HEK293 (cell line): ENCODE measurements at regions not wholly inside any gene's neighbourhood (a gene's known extent, or its start where the extent isn't known, plus 50 kb on each side); places are given as distances from the start of the nearest gene placed in this dataset.

Source experiments
- CTCF ChIA-PET: fragments of 350-600 bp; formaldehyde crosslinking; extraction: SDS; loops from one replicate; lab custom pipeline; 2021; ENCODE audit warnings: antibody characterized with exemption; lab: Yijun Ruan, JAX
- POLR2A ChIA-PET: fragments of 300-600 bp; formaldehyde crosslinking; extraction: SDS; loops from one replicate; lab custom pipeline; 2020; ENCODE audit warnings: antibody characterized with exemption, inconsistent platforms; lab: Yijun Ruan, JAX
- H3K27ac ChIP-seq: fragments of 200-500 bp; sonication (Bioruptor generic); 2 replicates; pipeline ENCODE4 v1.5.1; 2014; ENCODE audit warnings: low read depth, low read length, control low read depth, inconsistent platforms; ENCODE audit errors: extremely low read depth
- H3K36me3 ChIP-seq, 2 experiments: fragments of 200-500 bp in 1 of 2; sonication (Bioruptor generic) in 1 of 2; 1 replicate in 1 of 2; 2 replicates in 1 of 2; pipeline ENCODE4 v1.5.1; 2014 to 2017; ENCODE audit warnings: inconsistent platforms in 2 of 2, low read length in 2 of 2; ENCODE audit not compliant: control insufficient read depth in 2 of 2, insufficient read depth in 1 of 2
- H3K4me1 ChIP-seq: fragments of 200-500 bp; sonication (Bioruptor generic); 2 replicates; pipeline ENCODE4 v1.5.1; 2014; ENCODE audit warnings: mild to moderate bottlenecking, low read length, inconsistent platforms; ENCODE audit not compliant: control insufficient read depth, insufficient read depth
- H3K4me3 ChIP-seq: 2 replicates; pipeline ENCODE4 v1.5.1; 2011; ENCODE audit warnings: low read depth, mild to moderate bottlenecking, control low read depth, low read length, moderate library complexity
- H3K9me3 ChIP-seq: fragments of 200-500 bp; sonication (Bioruptor generic); 2 replicates; pipeline ENCODE4 v1.5.1; 2014; ENCODE audit warnings: low read depth, low read length, inconsistent platforms; ENCODE audit not compliant: control insufficient read depth, insufficient read depth
- EGR2 ChIP-seq: fragments of 450-650 bp; formaldehyde crosslinking; IDR thresholded peaks from 2 replicates; pipeline ENCODE4 v1.5.1; 2016; ENCODE audit warnings: low read depth, missing biosample characterization, missing genetic modification characterization
- GLIS1 ChIP-seq: fragments of 450-650 bp; formaldehyde crosslinking; IDR thresholded peaks from 2 replicates; pipeline ENCODE4 v1.5.1; 2016; ENCODE audit warnings: missing biosample characterization, missing genetic modification characterization
- KLF7 ChIP-seq: fragments of 450-650 bp; formaldehyde crosslinking; IDR thresholded peaks from 2 replicates; pipeline ENCODE4 v1.5.1; 2016; ENCODE audit warnings: missing biosample characterization, missing genetic modification characterization, borderline replicate concordance
- KLF8 ChIP-seq: fragments of 450-650 bp; formaldehyde crosslinking; IDR thresholded peaks from 2 replicates; pipeline ENCODE4 v1.5.1; 2016; ENCODE audit warnings: missing biosample characterization, missing genetic modification characterization
- SP7 ChIP-seq: fragments of 450-650 bp; formaldehyde crosslinking; IDR thresholded peaks from 2 replicates; pipeline ENCODE4 v1.5.1; 2016; ENCODE audit warnings: missing biosample characterization, missing genetic modification characterization
- TCF7L2 ChIP-seq: IDR thresholded peaks from 2 replicates; pipeline ENCODE4 v1.6.1; 2011; ENCODE audit warnings: low read depth, mild to moderate bottlenecking, inconsistent platforms, low read length, moderate library complexity, borderline replicate concordance
- ZFHX2 ChIP-seq: fragments of 450-650 bp; formaldehyde crosslinking; conservative IDR thresholded peaks from 2 replicates; pipeline ENCODE4 v1.5.1; 2016; ENCODE audit warnings: missing biosample characterization, missing genetic modification characterization
- ZFP41 ChIP-seq: fragments of 450-650 bp; formaldehyde crosslinking; IDR thresholded peaks from 2 replicates; pipeline ENCODE4 v1.5.1; 2016; ENCODE audit warnings: missing biosample characterization, missing genetic modification characterization, borderline replicate concordance
- ZIC2 ChIP-seq: fragments of 450-650 bp; formaldehyde crosslinking; IDR thresholded peaks from 2 replicates; pipeline ENCODE4 v1.5.1; 2016; ENCODE audit warnings: missing biosample characterization, missing genetic modification characterization
- ZNF311 ChIP-seq: fragments of 450-650 bp; formaldehyde crosslinking; IDR thresholded peaks from 2 replicates; pipeline ENCODE4 v1.5.1; 2017; ENCODE audit warnings: missing biosample characterization, missing genetic modification characterization, borderline replicate concordance
- ZNF623 ChIP-seq: fragments of 450-650 bp; formaldehyde crosslinking; IDR thresholded peaks from 2 replicates; pipeline ENCODE4 v1.5.1; 2016; ENCODE audit warnings: missing biosample characterization, missing genetic modification characterization
- ZNF670 ChIP-seq: fragments of 450-650 bp; formaldehyde crosslinking; IDR thresholded peaks from 2 replicates; pipeline ENCODE4 v1.5.1; 2016; ENCODE audit warnings: missing biosample characterization, missing genetic modification characterization, low read depth
- ZSCAN30 ChIP-seq: fragments of 450-650 bp; IDR thresholded peaks from 2 replicates; pipeline ENCODE4 v1.5.1; 2018; ENCODE audit warnings: missing biosample characterization, mild to moderate bottlenecking, missing genetic modification characterization, moderate library complexity
- TF ChIP-seq, protein P1 (sequence below): fragments of 450-650 bp; formaldehyde crosslinking; IDR thresholded peaks from 2 replicates; pipeline ENCODE4 v1.5.1; 2017; ENCODE audit warnings: missing biosample characterization, missing genetic modification characterization
- TF ChIP-seq, protein P2 (sequence below): fragments of 450-650 bp; formaldehyde crosslinking; IDR thresholded peaks from 2 replicates; pipeline ENCODE4 v1.5.1; 2017; ENCODE audit warnings: missing biosample characterization, missing genetic modification characterization
- TF ChIP-seq, protein P3 (sequence below): fragments of 450-650 bp; IDR thresholded peaks from 2 replicates; pipeline ENCODE4 v1.5.1; 2018; ENCODE audit warnings: missing biosample characterization, missing genetic modification characterization
- TF ChIP-seq, protein P4 (sequence below): fragments of 450-650 bp; IDR thresholded peaks from 2 replicates; pipeline ENCODE4 v1.5.1; 2018; ENCODE audit warnings: missing biosample characterization, mild to moderate bottlenecking, missing genetic modification characterization
- TF ChIP-seq, protein P5 (sequence below): fragments of 450-650 bp; formaldehyde crosslinking; IDR thresholded peaks from 2 replicates; pipeline ENCODE4; 2016; ENCODE audit warnings: missing biosample characterization, missing genetic modification characterization

DNA sequence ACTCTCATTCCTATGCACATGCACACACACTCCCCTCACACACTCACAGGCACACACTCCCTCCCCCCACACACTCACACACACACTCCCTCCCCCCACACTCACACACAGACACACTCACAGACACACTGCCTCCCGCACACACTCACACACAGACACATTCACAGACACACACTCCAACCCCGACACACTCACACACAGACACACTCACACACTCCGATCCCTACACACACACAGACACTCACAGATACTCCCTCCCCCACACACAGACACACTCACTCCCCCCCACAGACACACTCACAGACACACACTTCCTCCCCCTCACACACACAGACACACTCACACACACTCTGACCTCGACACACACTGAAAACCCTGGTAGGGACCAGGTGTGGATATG lies 176.2 kb downstream of the TFAP2C start:
- POLR2A ChIA-PET: no interaction called here
- Histone ChIP-seq H3K9me3 (no peaks in the 10 kb centered on the region), H3K27ac (no peak overlapping the region), H3K4me1 (no peaks in the 10 kb centered on the region), H3K36me3 (no peaks in the 10 kb centered on the region), H3K4me3 (no peak overlapping the region)
- no peak for TF ChIP-seq SP7 (tag by site-specific recombination)
- peak; percentile 50 for TF ChIP-seq ZFHX2
- TF ChIP-seq, protein P1, sequence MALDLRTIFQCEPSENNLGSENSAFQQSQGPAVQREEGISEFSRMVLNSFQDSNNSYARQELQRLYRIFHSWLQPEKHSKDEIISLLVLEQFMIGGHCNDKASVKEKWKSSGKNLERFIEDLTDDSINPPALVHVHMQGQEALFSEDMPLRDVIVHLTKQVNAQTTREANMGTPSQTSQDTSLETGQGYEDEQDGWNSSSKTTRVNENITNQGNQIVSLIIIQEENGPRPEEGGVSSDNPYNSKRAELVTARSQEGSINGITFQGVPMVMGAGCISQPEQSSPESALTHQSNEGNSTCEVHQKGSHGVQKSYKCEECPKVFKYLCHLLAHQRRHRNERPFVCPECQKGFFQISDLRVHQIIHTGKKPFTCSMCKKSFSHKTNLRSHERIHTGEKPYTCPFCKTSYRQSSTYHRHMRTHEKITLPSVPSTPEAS (tag by site-specific recombination): 0 out of 2 replicates have a peak, but pooled peaks have one; percentile 45
- TF ChIP-seq EGR2 (tag by site-specific recombination): peak; percentile 46
- TF ChIP-seq, protein P2, sequence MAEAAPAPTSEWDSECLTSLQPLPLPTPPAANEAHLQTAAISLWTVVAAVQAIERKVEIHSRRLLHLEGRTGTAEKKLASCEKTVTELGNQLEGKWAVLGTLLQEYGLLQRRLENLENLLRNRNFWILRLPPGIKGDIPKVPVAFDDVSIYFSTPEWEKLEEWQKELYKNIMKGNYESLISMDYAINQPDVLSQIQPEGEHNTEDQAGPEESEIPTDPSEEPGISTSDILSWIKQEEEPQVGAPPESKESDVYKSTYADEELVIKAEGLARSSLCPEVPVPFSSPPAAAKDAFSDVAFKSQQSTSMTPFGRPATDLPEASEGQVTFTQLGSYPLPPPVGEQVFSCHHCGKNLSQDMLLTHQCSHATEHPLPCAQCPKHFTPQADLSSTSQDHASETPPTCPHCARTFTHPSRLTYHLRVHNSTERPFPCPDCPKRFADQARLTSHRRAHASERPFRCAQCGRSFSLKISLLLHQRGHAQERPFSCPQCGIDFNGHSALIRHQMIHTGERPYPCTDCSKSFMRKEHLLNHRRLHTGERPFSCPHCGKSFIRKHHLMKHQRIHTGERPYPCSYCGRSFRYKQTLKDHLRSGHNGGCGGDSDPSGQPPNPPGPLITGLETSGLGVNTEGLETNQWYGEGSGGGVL (tag by site-specific recombination): peak; percentile 42
- CTCF ChIA-PET: interaction anchor here (0.7 kb wide), 1 partner anchor 61 kb away, joined by 3 read pairs; no protein-coding TSS in a partner anchor

DNA sequence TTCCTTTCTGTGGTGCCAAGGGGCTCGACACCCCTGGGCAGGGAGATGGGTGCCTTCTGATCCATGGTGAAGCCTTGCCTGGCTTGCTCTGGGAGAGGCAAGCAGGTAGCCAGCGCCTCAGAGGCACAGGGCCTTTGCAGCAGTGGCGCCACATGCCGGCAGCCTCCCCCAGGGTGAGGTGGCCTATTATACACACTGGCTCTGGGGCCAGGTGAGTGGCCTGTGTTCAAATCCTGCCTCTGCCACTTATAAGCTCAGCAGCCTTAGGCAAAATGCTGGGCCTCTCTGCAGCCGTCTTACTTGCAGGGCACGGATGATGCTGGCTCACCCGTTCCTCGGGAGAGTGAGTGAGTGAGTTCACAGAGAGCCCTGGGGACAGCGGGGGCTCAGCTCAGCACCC lies 176.9 kb downstream of the TFAP2C start:
- no peaks in the 10 kb centered on the region for H3K4me1 ChIP-seq
- no peak for TF ChIP-seq ZNF623 (tag by site-specific recombination)
- TF ChIP-seq KLF7 (tag by site-specific recombination): no peak
- TF ChIP-seq TCF7L2: no peak
- no peak for TF ChIP-seq ZNF670 (tag by site-specific recombination)
- TF ChIP-seq, protein P3, sequence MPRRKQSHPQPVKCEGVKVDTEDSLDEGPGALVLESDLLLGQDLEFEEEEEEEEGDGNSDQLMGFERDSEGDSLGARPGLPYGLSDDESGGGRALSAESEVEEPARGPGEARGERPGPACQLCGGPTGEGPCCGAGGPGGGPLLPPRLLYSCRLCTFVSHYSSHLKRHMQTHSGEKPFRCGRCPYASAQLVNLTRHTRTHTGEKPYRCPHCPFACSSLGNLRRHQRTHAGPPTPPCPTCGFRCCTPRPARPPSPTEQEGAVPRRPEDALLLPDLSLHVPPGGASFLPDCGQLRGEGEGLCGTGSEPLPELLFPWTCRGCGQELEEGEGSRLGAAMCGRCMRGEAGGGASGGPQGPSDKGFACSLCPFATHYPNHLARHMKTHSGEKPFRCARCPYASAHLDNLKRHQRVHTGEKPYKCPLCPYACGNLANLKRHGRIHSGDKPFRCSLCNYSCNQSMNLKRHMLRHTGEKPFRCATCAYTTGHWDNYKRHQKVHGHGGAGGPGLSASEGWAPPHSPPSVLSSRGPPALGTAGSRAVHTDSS: no peak
- no peak for TF ChIP-seq ZIC2 (tag by site-specific recombination)
- TF ChIP-seq KLF8 (tag by site-specific recombination): no peak
- TF ChIP-seq ZSCAN30 (tag by site-specific recombination): no peak
- no peak for TF ChIP-seq GLIS1 (tag by site-specific recombination)
- TF ChIP-seq, protein P4, sequence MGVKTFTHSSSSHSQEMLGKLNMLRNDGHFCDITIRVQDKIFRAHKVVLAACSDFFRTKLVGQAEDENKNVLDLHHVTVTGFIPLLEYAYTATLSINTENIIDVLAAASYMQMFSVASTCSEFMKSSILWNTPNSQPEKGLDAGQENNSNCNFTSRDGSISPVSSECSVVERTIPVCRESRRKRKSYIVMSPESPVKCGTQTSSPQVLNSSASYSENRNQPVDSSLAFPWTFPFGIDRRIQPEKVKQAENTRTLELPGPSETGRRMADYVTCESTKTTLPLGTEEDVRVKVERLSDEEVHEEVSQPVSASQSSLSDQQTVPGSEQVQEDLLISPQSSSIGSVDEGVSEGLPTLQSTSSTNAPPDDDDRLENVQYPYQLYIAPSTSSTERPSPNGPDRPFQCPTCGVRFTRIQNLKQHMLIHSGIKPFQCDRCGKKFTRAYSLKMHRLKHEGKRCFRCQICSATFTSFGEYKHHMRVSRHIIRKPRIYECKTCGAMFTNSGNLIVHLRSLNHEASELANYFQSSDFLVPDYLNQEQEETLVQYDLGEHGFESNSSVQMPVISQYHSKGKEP (tag by site-specific recombination): no peak
- no peak for TF ChIP-seq ZNF311 (tag by site-specific recombination)
- TF ChIP-seq, protein P5, sequence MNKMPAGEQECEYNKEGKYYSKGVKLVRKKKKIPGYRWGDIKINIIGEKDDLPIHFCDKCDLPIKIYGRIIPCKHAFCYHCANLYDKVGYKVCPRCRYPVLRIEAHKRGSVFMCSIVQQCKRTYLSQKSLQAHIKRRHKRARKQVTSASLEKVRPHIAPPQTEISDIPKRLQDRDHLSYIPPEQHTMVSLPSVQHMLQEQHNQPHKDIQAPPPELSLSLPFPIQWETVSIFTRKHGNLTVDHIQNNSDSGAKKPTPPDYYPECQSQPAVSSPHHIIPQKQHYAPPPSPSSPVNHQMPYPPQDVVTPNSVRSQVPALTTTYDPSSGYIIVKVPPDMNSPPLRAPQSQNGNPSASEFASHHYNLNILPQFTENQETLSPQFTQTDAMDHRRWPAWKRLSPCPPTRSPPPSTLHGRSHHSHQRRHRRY (tag by site-specific recombination): no peak
- TF ChIP-seq ZFP41: no peak
- H3K9me3 ChIP-seq: no peaks in the 10 kb centered on the region
- POLR2A ChIA-PET: no interaction called here
- no peaks in the 10 kb centered on the region for H3K36me3 ChIP-seq
- CTCF ChIA-PET: interaction anchor here (0.7 kb wide), 2 partner anchors 61 to 607 kb away, joined by 3 read pairs; no protein-coding TSS in a partner anchor
- no peak overlapping the region for H3K4me3 ChIP-seq
- no peak overlapping the region for H3K27ac ChIP-seq
